MM.1S (cell line): ENCODE measurements at regions not wholly inside any gene's neighbourhood (a gene's known extent, or its start where the extent isn't known, plus 50 kb on each side); places are given as distances from the start of the nearest gene placed in this dataset.

ENCODE experiments used
- CTCF ChIP-seq: fragments of 300-600 bp; sonication (generic); IDR thresholded peaks from 2 replicates; pipeline ENCODE4 v1.5.1; 2016; ENCODE audit warnings: antibody characterized with exemption, low read length, mixed read lengths
- EZH2 ChIP-seq: fragments of 300-600 bp; sonication (generic); optimal IDR thresholded peaks from 2 replicates; pipeline ENCODE3; 2017; ENCODE audit warnings: low read depth, mild to moderate bottlenecking, antibody characterized with exemption, low read length, mixed read lengths

DNA sequence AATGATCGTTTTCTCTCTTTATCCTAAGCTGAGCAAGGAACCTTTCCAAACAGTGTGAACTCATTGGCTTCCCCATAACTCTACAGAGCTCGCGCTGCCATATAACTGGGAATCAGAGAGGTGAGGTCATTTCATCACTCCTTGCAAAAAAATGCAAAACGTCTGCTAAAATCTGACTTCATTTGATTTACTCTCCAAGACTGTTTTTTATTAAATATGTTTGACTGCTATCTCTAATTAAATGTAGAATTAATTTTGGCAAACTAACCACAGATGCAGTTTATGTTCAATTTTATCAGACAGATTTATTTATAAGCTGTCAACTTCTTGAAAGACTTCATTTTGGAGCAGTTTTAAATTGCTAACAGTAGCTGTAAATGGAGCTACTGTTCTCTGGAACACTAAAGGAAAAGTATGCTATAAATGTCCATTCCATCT, 131.6 kb upstream of the SOX5 start:
- no peak for TF ChIP-seq CTCF
- no peak for TF ChIP-seq EZH2
